MM.1S (cell line): ENCODE measurements at regions not wholly inside any gene's neighbourhood (a gene's known extent, or its start where the extent isn't known, plus 50 kb on each side); places are given as distances from the start of the nearest gene placed in this dataset.
"Not testable (repeated sequence)": the region's sequence is repeated elsewhere in the genome, so short reads cannot be mapped to it uniquely, and the experiment has no call there.

ENCODE experiments used
- DNase-seq: peaks from one replicate; pipeline ENCODE4 v3.0.0-alpha.2; 2015
- H2AFZ ChIP-seq: fragments of 300-600 bp; sonication (generic); 2 replicates; pipeline ENCODE4 v1.6.0; 2016; ENCODE audit warnings: antibody characterized with exemption, low read length
- H3F3A ChIP-seq: fragments of 300-600 bp; sonication (generic); 2 replicates; pipeline ENCODE4 v1.6.1; 2016; ENCODE audit warnings: mild to moderate bottlenecking, antibody characterized with exemption, low read length, moderate library complexity, mixed read lengths; ENCODE audit not compliant: insufficient read depth
- H3K27ac ChIP-seq: fragments of 300-600 bp; sonication (generic); 2 replicates; pipeline ENCODE4 v1.5.1; 2016; ENCODE audit warnings: mild to moderate bottlenecking, low read length
- H3K27me3 ChIP-seq: fragments of 300-600 bp; sonication (generic); replicated peaks from 2 replicates; pipeline ENCODE4 v1.6.0; 2016; ENCODE audit warnings: low read length; ENCODE audit not compliant: insufficient read depth
- H3K36me3 ChIP-seq: fragments of 300-600 bp; sonication (generic); replicated peaks from 2 replicates; pipeline ENCODE4 v1.6.1; 2016; ENCODE audit warnings: mild to moderate bottlenecking, low read length, mixed read lengths; ENCODE audit not compliant: insufficient read depth
- H3K4me1 ChIP-seq: fragments of 300-600 bp; sonication (generic); 2 replicates; pipeline ENCODE4 v1.6.1; 2016; ENCODE audit warnings: low read length, mixed read lengths
- H3K4me2 ChIP-seq: fragments of 300-600 bp; sonication (generic); 2 replicates; pipeline ENCODE4 v1.6.0; 2016; ENCODE audit warnings: low read depth, low read length
- H3K4me3 ChIP-seq: fragments of 300-600 bp; sonication (generic); 2 replicates; pipeline ENCODE4 v1.5.1; 2016; ENCODE audit warnings: low read length, mixed read lengths
- H3K79me2 ChIP-seq: fragments of 300-600 bp; sonication (generic); 2 replicates; pipeline ENCODE4 v1.6.1; 2016; ENCODE audit warnings: mixed run types, low read length, mixed read lengths
- H3K9ac ChIP-seq: fragments of 300-600 bp; sonication (generic); 2 replicates; pipeline ENCODE4 v1.6.1; 2016; ENCODE audit warnings: low read length, mixed read lengths
- H3K9me2 ChIP-seq: fragments of 300-600 bp; sonication (generic); replicated peaks from 2 replicates; pipeline ENCODE4 v1.6.1; 2016; ENCODE audit warnings: mild to moderate bottlenecking, low read length, mixed read lengths; ENCODE audit not compliant: insufficient read depth
- H3K9me3 ChIP-seq: fragments of 300-600 bp; sonication (generic); replicated peaks from 2 replicates; pipeline ENCODE4 v1.6.1; 2016; ENCODE audit warnings: mild to moderate bottlenecking, low read length, mixed read lengths; ENCODE audit not compliant: insufficient read depth
- H4K20me1 ChIP-seq: fragments of 300-600 bp; sonication (generic); 2 replicates; pipeline ENCODE4 v1.6.1; 2016; ENCODE audit warnings: mild to moderate bottlenecking, low read length, moderate library complexity, mixed read lengths; ENCODE audit not compliant: insufficient read depth
- EZH2 ChIP-seq: fragments of 300-600 bp; sonication (generic); optimal IDR thresholded peaks from 2 replicates; pipeline ENCODE3; 2017; ENCODE audit warnings: low read depth, mild to moderate bottlenecking, antibody characterized with exemption, low read length, mixed read lengths
- EZH2phosphoT487 ChIP-seq: fragments of 300-600 bp; sonication (generic); IDR thresholded peaks from 2 replicates; pipeline ENCODE4 v1.6.1; 2018; ENCODE audit warnings: antibody characterized with exemption, low read length
- TF ChIP-seq, protein P1 (sequence below): fragments of 300-600 bp; sonication (generic); IDR thresholded peaks from 2 replicates; pipeline ENCODE4 v1.5.1; 2016; ENCODE audit warnings: antibody characterized with exemption, low read length, mixed read lengths

DNA sequence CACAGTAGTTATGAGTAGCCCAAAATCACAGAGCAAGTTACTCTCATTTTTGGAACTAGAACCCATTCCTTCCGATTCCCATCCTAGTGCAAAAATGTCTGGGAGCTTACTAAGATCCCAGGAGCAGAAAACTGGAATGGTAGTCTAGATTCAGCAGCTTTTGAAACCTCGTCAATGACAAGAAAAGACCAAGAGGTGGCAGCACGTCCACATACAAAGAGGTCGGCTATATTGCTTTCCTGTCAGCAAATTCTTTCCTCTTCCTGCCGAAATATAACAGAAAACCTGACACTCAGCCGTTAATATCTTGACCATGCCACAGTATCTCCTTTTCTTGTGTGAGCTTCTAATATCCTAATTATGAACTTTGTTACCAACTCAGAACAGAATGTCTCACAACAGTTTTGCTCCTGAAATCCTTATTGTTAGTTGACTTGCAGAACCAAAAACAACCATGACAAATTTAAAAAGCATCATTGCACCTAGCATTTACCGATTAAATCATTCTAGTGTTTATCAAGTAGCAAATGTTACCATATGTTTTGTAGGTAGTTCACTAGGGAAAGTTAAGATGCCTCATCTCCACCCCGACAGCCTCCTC is 92.8 kb upstream of the OR9G4 start:
- Histone ChIP-seq H2AFZ (peak overlapping the region; percentile 49; the same call in 1 of the 2 replicates), H3K4me3 (no peak overlapping the region), H3K4me2 (0 out of 2 replicates have a peak overlapping the region, but pooled peaks have one; percentile 28), H3K9me3 (no peaks in the 10 kb centered on the region), H3K36me3 (no peaks in the 10 kb centered on the region), H3K79me2 (no peaks in the 10 kb centered on the region), H3K4me1 (no peaks in the 10 kb centered on the region), H3F3A (no peaks in the 10 kb centered on the region), H3K9me2 (no peaks in the 10 kb centered on the region), H3K27ac (no peak overlapping the region), H4K20me1 (no peaks in the 10 kb centered on the region), H3K9ac (no peak overlapping the region), H3K27me3 (no peaks in the 10 kb centered on the region)
- peak; percentile 61 for DNase-seq
- TF ChIP-seq, protein P1, sequence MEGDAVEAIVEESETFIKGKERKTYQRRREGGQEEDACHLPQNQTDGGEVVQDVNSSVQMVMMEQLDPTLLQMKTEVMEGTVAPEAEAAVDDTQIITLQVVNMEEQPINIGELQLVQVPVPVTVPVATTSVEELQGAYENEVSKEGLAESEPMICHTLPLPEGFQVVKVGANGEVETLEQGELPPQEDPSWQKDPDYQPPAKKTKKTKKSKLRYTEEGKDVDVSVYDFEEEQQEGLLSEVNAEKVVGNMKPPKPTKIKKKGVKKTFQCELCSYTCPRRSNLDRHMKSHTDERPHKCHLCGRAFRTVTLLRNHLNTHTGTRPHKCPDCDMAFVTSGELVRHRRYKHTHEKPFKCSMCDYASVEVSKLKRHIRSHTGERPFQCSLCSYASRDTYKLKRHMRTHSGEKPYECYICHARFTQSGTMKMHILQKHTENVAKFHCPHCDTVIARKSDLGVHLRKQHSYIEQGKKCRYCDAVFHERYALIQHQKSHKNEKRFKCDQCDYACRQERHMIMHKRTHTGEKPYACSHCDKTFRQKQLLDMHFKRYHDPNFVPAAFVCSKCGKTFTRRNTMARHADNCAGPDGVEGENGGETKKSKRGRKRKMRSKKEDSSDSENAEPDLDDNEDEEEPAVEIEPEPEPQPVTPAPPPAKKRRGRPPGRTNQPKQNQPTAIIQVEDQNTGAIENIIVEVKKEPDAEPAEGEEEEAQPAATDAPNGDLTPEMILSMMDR: peak; percentile 74
- TF ChIP-seq EZH2: no peak

DNA sequence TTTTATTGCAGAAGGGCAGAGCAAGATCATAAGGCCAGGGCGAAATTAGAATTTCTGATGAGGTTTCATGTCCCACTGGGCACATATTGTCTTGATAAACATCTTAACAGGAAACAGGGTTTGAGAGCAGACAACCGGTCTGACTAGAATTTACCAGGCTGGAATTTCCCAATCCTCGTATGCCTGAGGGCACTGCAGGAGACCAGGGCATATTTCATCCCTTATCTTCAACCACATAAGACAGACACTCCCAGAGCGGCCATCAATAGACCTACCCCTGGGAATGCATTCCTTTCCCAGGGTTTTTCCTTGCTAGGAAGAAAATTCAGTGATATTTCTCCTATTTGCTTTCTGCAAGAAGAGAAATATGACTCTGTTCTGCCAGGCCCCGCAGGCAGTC is 78.9 kb upstream of the OR9G4 start:
- H3K9me3 ChIP-seq, H3F3A ChIP-seq, H3K79me2 ChIP-seq, H3K4me1 ChIP-seq, H3K9ac ChIP-seq, H3K27ac ChIP-seq, H2AFZ ChIP-seq, H3K4me3 ChIP-seq, H3K9me2 ChIP-seq, H3K36me3 ChIP-seq, H4K20me1 ChIP-seq, H3K4me2 ChIP-seq, DNase-seq, H3K27me3 ChIP-seq: not testable (repeated sequence)

DNA sequence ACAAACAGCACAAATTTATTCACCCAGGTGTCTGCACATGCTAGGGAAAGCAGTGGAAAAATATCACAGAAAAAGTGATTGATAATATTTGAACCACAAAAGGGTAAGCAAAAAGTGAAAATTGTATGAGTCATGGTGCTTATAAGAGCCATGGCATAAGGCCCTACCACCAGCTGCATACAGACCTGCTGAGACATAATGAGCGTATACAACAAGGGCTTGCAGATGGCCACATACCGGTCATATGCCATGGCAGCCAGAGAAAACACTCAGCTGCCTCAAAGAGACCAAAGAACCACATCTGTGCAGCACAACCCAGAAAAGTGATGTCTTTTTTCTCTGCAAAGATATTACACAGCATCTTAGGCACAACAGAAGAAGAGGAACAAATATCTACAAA is 71.4 kb upstream of the OR9G4 start:
- Histone ChIP-seq H3K4me1 (no peaks in the 10 kb centered on the region), H3K79me2 (no peaks in the 10 kb centered on the region), H3K27me3 (no peaks in the 10 kb centered on the region), H4K20me1 (no peaks in the 10 kb centered on the region), H3K36me3 (no peaks in the 10 kb centered on the region), H3K4me2 (no peak overlapping the region), H3K9ac (no peak overlapping the region), H3K9me3 (no peaks in the 10 kb centered on the region), H3K9me2 (no peaks in the 10 kb centered on the region), H2AFZ (no peak overlapping the region), H3K27ac (no peak overlapping the region), H3K4me3 (no peak overlapping the region), H3F3A (no peaks in the 10 kb centered on the region)
- DNase-seq: no peak
- no peak for TF ChIP-seq EZH2
- TF ChIP-seq, protein P1: no peak
- no peak for TF ChIP-seq EZH2phosphoT487

DNA sequence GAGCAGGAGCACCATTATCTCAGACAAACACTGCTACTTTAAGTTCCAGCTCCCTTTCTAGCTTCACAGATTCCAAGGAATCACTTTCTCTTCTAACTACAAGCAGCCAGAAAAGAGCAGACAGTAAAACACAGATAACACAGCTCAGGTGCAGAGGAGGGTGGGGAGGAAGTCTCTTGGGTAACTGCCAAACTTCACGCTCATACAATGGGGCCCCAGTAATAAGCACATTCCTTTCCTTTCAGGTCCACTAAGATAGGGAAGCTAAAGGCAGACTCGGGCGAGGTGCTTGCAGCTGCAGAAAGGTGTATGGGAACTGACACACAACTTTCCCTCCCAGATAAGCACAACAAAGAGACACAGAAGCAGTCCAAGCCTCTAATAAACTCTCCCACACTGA is 69.2 kb upstream of the OR9G4 start:
- TF ChIP-seq, protein P1: no peak
- no peak for TF ChIP-seq EZH2phosphoT487
- TF ChIP-seq EZH2: no peak

More for the DNA sequence above, 69.2 kb upstream of the OR9G4 start:
- Histone ChIP-seq H3K9me2 (no peaks in the 10 kb centered on the region), H3K27ac (no peak overlapping the region), H3K9ac (no peak overlapping the region), H3F3A (no peaks in the 10 kb centered on the region), H3K4me2 (no peak overlapping the region), H3K27me3 (no peaks in the 10 kb centered on the region), H3K4me3 (no peak overlapping the region), H3K36me3 (no peaks in the 10 kb centered on the region), H4K20me1 (no peaks in the 10 kb centered on the region), H3K9me3 (no peaks in the 10 kb centered on the region), H3K4me1 (no peaks in the 10 kb centered on the region), H2AFZ (no peak overlapping the region), H3K79me2 (no peaks in the 10 kb centered on the region)
- DNase-seq: no peak
